ES-I3 (cell line): ENCODE measurements at regions not wholly inside any gene's neighbourhood (a gene's known extent, or its start where the extent isn't known, plus 50 kb on each side); places are given as distances from the start of the nearest gene placed in this dataset.
"Not testable (repeated sequence)": the region's sequence is repeated elsewhere in the genome, so short reads cannot be mapped to it uniquely, and the experiment has no call there.

ENCODE experiments used
- H3K36me3 ChIP-seq: 2 replicates; pipeline ENCODE4 v1.6.1; 2013; ENCODE audit warnings: mild to moderate bottlenecking, low read length, control low read depth, moderate library complexity; ENCODE audit not compliant: insufficient read depth
- H3K4me1 ChIP-seq: 2 replicates; pipeline ENCODE4 v1.6.1; 2013; ENCODE audit warnings: mild to moderate bottlenecking, control low read depth, low read length; ENCODE audit not compliant: insufficient read depth
- H3K9ac ChIP-seq: 2 replicates; pipeline ENCODE4 v1.6.1; 2013; ENCODE audit warnings: low read depth, mild to moderate bottlenecking, low read length, moderate library complexity
- H3K9me3 ChIP-seq: 2 replicates; pipeline ENCODE4 v1.6.1; 2013; ENCODE audit warnings: mild to moderate bottlenecking, low read length, moderate library complexity; ENCODE audit not compliant: control insufficient read depth, insufficient read depth

- H3K36me3 ChIP-seq, H3K4me1 ChIP-seq, H3K9ac ChIP-seq, H3K9me3 ChIP-seq: not testable (repeated sequence)
Observed at GRCh38 chr10:46810222-46810621, 101.0 kb upstream of the PTPN20 start.

- H3K36me3 ChIP-seq, H3K9me3 ChIP-seq, H3K9ac ChIP-seq, H3K4me1 ChIP-seq: not testable (repeated sequence)
Observed at GRCh38 chr10:46816126-46816525, 95.1 kb upstream of the PTPN20 start.

DNA sequence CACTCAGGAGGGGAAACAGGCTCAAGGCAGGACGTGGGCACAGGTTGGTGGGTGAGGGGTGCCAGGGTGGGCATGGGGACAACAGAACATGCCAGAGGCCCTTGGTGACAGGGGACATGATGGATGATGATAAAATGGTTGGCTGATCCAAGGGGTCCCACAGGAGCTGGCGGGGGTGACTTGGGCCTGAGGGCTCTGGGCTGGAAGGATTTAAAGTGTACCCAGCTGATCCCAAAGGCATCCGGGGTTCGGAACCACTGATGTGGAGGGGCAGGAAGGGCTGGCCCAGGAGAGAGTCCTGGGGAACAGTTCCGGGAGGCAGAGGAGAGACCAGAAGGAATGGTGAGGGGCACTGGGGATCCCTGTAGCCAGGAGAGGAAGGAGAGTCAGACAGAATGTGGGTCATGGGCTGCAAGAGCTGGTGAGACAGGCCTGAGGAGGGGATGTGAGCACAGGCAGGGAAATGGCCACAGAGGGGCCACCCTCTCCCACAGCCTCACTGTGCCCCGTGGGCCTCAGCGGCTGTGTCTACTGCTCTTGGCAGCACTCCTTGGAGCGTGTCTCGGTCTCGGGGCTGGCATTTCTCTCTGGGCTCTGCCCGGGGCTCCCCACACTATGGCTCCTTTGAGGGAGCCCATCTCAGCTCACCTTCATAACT is 70.7 kb upstream of the PTPN20 start:
- not testable (repeated sequence) for H3K9ac ChIP-seq, H3K4me1 ChIP-seq, H3K36me3 ChIP-seq, H3K9me3 ChIP-seq

GRCh38 chr10:46841051-46841593 is 70.1 kb upstream of the PTPN20 start:
- not testable (repeated sequence) for H3K36me3 ChIP-seq, H3K4me1 ChIP-seq, H3K9ac ChIP-seq, H3K9me3 ChIP-seq

GRCh38 chr10:46845194-46845593 is 66.0 kb upstream of the PTPN20 start:
- not testable (repeated sequence) for H3K9ac ChIP-seq, H3K36me3 ChIP-seq, H3K9me3 ChIP-seq, H3K4me1 ChIP-seq

- not testable (repeated sequence) for H3K36me3 ChIP-seq, H3K9me3 ChIP-seq, H3K4me1 ChIP-seq, H3K9ac ChIP-seq
Observed at GRCh38 chr10:46845640-46846039, 65.6 kb upstream of the PTPN20 start.

GRCh38 chr10:46860753-46861152 is 50.5 kb upstream of the PTPN20 start:
- H3K9ac ChIP-seq, H3K9me3 ChIP-seq, H3K4me1 ChIP-seq, H3K36me3 ChIP-seq: not testable (repeated sequence)
